Gastrocnemius medialis (tissue), 4 donors: ENCODE measurements at regions not wholly inside any gene's neighbourhood (a gene's known extent, or its start where the extent isn't known, plus 50 kb on each side); places are given as distances from the start of the nearest gene placed in this dataset.

ENCODE experiments used
- ATAC-seq, 2 donors: fragments of 150-250 bp; one replicate each; pipeline ENCODE4 v1.9.1; 2016
- DNase-seq, 2 donors: peaks; one replicate each; pipeline ENCODE4 v3.0.0-alpha.2; 2019
- H3K27ac ChIP-seq, 4 donors: fragments of 200-600 bp; sonication (generic); 1 replicate in 1 of 4; 2 replicates in 3 of 4; pipeline ENCODE4 v1.5.1; 2016 to 2018; ENCODE audit warnings: mild to moderate bottlenecking in 2 of 4, moderate library complexity in 1 of 4
- H3K27me3 ChIP-seq, 3 donors: fragments of 200-600 bp; sonication (generic) in 2 of 3; 1 replicate in 1 of 3; 2 replicates in 2 of 3; pipeline versions ENCODE4 v1.5.1 to v1.6.0; 2016 to 2019; ENCODE audit warnings: mild to moderate bottlenecking in 1 of 3, moderate library complexity in 1 of 3
- H3K36me3 ChIP-seq, 2 donors: fragments of 200-600 bp; sonication (generic) in 1 of 2; one replicate each; pipeline ENCODE4 v1.5.1; 2017 to 2018
- H3K4me1 ChIP-seq, 2 donors: fragments of 200-600 bp; sonication (generic) in 1 of 2; one replicate each; pipeline ENCODE4 v1.5.1; 2016 to 2017; ENCODE audit warnings: mild to moderate bottlenecking in 2 of 2
- H3K4me3 ChIP-seq, 4 donors: fragments of 200-600 bp; sonication (generic) in 3 of 4; 1 replicate in 1 of 4; 2 replicates in 3 of 4; pipeline ENCODE4 v1.5.1; 2016 to 2019; ENCODE audit warnings: mild to moderate bottlenecking in 2 of 4
- H3K9me3 ChIP-seq, 3 donors: fragments of 200-600 bp; sonication (generic) in 2 of 3; 1 replicate in 1 of 3; 2 replicates in 2 of 3; pipeline ENCODE4 v1.5.1; 2016 to 2019
- CTCF ChIP-seq, 5 experiments: fragments of 450-650 bp in 3 of 5; fragments of 200-600 bp in 2 of 5; sonication (generic) in 2 of 5; IDR thresholded peaks in 4 of 5; conservative IDR thresholded peaks in 1 of 5; 1 replicate in 4 of 5; 2 replicates in 1 of 5; pipeline ENCODE4 v1.5.1; 2016 to 2019; ENCODE audit warnings: antibody characterized with exemption in 5 of 5, mild to moderate bottlenecking in 3 of 5, moderate library complexity in 3 of 5
- POLR2A ChIP-seq, 2 donors: fragments of 450-650 bp; IDR thresholded peaks; one replicate each; pipeline ENCODE4 v1.6.1; 2017; ENCODE audit warnings: antibody characterized with exemption in 2 of 2, mild to moderate bottlenecking in 2 of 2, moderate library complexity in 2 of 2
- in situ Hi-C, 4 donors: fragments of 200-750 bp; cut with MboI; loops; one replicate each; pipeline versions ENCODE4 v1.15.0 to v1.8.0; 2017; ENCODE audit warnings: low sequenced_read_pairs in 4 of 4
- intact Hi-C: fragments of 100-400 bp; cut with DNase I; formaldehyde crosslinking; loops from one replicate; pipeline ENCODE4 v1.15.1; 2023; ENCODE audit warnings: low total_unique reads

- no peak overlapping the region for H3K4me3 ChIP-seq
- H3K4me1 ChIP-seq, result no peaks in the 10 kb centered on the region
- DNase-seq, result no peak
- intact Hi-C loops, result no loop called here
- no peak for ATAC-seq
- H3K27ac ChIP-seq, result no peak overlapping the region
- in situ Hi-C loops, result no loop called here
- H3K9me3 ChIP-seq, result no peaks in the 10 kb centered on the region
- H3K27me3 ChIP-seq, result no peaks in the 10 kb centered on the region
- no peaks in the 10 kb centered on the region for H3K36me3 ChIP-seq
- TF ChIP-seq POLR2A (IDR thresholded peaks at IDR 0.05), result no peak
- no peak for TF ChIP-seq CTCF (IDR thresholded peaks at IDR 0.05 in 4 of 5, conservative IDR thresholded peaks at IDR 0.05 in 1 of 5)
These were observed 937.7 kb downstream of the CDH11 start for GRCh38 chr16:64184156-64184555.

GRCh38 chr16:64182985-64183384, 938.9 kb downstream of the CDH11 start:
- Histone ChIP-seq H3K27ac (no peak overlapping the region), H3K4me1 (no peaks in the 10 kb centered on the region)
- in situ Hi-C loops, result no loop called here

GRCh38 chr16:64181271-64181925, 940.5 kb downstream of the CDH11 start:
- no peaks in the 10 kb centered on the region for H3K27me3 ChIP-seq
- H3K27ac ChIP-seq, result no peak overlapping the region
- DNase-seq (no peak), ATAC-seq (no peak)
- H3K4me1 ChIP-seq, result no peaks in the 10 kb centered on the region
- intact Hi-C loops, result no loop called here
- TF ChIP-seq CTCF (IDR thresholded peaks at IDR 0.05 in 4 of 5, conservative IDR thresholded peaks at IDR 0.05 in 1 of 5) (no peak), POLR2A (IDR thresholded peaks at IDR 0.05) (no peak)
- no peak overlapping the region for H3K4me3 ChIP-seq
- H3K36me3 ChIP-seq, result no peaks in the 10 kb centered on the region
- H3K9me3 ChIP-seq, result no peaks in the 10 kb centered on the region
- in situ Hi-C loops, result no loop called here

More at GRCh38 chr16:64182985-64183384, 938.9 kb downstream of the CDH11 start:
- ATAC-seq (no peak), DNase-seq (no peak)
- intact Hi-C loops, result no loop called here
- no peaks in the 10 kb centered on the region for H3K9me3 ChIP-seq
- H3K27me3 ChIP-seq, result no peaks in the 10 kb centered on the region
- H3K36me3 ChIP-seq, result no peaks in the 10 kb centered on the region
- TF ChIP-seq CTCF (IDR thresholded peaks at IDR 0.05 in 4 of 5, conservative IDR thresholded peaks at IDR 0.05 in 1 of 5) (no peak), POLR2A (IDR thresholded peaks at IDR 0.05) (no peak)
- no peak overlapping the region for H3K4me3 ChIP-seq

DNA sequence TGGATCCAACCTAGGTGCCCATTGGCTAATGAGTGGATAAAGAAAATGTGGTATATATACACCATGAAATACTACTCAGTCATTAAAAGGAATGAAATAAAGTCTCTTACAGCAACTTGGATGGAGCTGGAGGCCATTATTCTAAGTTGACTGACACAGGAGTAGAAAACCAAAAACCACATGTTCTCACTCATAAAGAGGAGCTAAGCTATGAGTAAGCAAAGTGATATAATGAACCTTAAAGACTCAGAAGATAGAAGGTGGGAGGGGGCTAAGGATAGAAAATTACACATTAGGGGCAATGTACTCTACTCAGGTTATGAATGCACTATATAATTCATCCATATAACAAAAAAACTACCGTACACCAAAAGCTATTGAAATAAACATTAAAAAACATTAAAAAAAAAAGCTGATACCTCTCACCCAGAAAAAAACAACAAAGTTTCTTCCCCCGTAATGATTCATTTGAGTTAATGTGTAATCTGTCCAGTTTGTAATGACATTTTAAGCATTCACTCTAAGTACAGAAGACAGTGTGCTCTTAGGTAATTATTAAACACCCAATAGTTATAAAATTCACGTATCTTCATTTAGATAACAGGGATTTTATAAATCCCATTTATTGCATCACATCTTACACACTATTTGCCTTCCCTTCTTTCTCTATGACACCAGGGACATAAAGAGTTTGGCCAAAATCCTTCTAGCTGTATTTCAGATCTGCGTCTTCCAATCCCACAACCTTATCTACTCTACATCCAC, 941.5 kb downstream of the CDH11 start:
- intact Hi-C loops (no loop called here), in situ Hi-C loops (no loop called here)
- H3K9me3 ChIP-seq, result no peaks in the 10 kb centered on the region
- no peak overlapping the region for H3K4me3 ChIP-seq
- DNase-seq (no peak), ATAC-seq (no peak)
- no peaks in the 10 kb centered on the region for H3K36me3 ChIP-seq
- TF ChIP-seq CTCF (IDR thresholded peaks at IDR 0.05 in 4 of 5, conservative IDR thresholded peaks at IDR 0.05 in 1 of 5), result no peak
- TF ChIP-seq POLR2A (IDR thresholded peaks at IDR 0.05), result no peak
- H3K27me3 ChIP-seq, result no peaks in the 10 kb centered on the region
- no peak overlapping the region for H3K27ac ChIP-seq
- no peaks in the 10 kb centered on the region for H3K4me1 ChIP-seq
